ENCODE measurements at regions not wholly inside any gene's neighbourhood (a gene's known extent, or its start where the extent isn't known, plus 50 kb on each side); places are given as distances from the start of the nearest gene placed in this dataset.

GRCh38 chr1:213929398-213929797, 58.4 kb upstream of the PROX1 start:
- TF ChIP-seq, protein P1, sequence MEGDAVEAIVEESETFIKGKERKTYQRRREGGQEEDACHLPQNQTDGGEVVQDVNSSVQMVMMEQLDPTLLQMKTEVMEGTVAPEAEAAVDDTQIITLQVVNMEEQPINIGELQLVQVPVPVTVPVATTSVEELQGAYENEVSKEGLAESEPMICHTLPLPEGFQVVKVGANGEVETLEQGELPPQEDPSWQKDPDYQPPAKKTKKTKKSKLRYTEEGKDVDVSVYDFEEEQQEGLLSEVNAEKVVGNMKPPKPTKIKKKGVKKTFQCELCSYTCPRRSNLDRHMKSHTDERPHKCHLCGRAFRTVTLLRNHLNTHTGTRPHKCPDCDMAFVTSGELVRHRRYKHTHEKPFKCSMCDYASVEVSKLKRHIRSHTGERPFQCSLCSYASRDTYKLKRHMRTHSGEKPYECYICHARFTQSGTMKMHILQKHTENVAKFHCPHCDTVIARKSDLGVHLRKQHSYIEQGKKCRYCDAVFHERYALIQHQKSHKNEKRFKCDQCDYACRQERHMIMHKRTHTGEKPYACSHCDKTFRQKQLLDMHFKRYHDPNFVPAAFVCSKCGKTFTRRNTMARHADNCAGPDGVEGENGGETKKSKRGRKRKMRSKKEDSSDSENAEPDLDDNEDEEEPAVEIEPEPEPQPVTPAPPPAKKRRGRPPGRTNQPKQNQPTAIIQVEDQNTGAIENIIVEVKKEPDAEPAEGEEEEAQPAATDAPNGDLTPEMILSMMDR (IDR thresholded peaks at IDR 0.05; ENCODE audit: insufficient read depth, low read depth, low read length) = no peak
- no peak for TF ChIP-seq EZH2 (IDR thresholded peaks at IDR 0.05; ENCODE audit: insufficient read depth, low read length)
